ENCODE measurements at regions not wholly inside any gene's neighbourhood (a gene's known extent, or its start where the extent isn't known, plus 50 kb on each side); places are given as distances from the start of the nearest gene placed in this dataset.

GRCh38 chr5:1657161-1657741 is 133.5 kb upstream of the LPCAT1 start:
- Histone ChIP-seq H3K27me3 (peaks cover 26% of the 10 kb centered on the region), H3K4me1 (replicated peaks in 1 of 2) (no peaks in the 10 kb centered on the region), H3K4me3 (no peak overlapping the region), H3K9me3 (replicated peaks in 1 of 3) (no peaks in the 10 kb centered on the region), H3K36me3 (replicated peaks in 1 of 2) (no peaks in the 10 kb centered on the region), H3K27ac (no peak overlapping the region)
- WGBS, 4 donors: 75 to 86% (median 82%) methylated on average over 15 to 16 of the region's 16 CpGs
- TF ChIP-seq CTCF (IDR thresholded peaks at IDR 0.05): no peak
- no peak for TF ChIP-seq POLR2A (IDR thresholded peaks at IDR 0.05)
- intact Hi-C loops (cut with DNase I): no loop called here
- peak in 1 of 7 donors; percentile 29 for DNase-seq

GRCh38 chr5:1656271-1656975 is 132.7 kb upstream of the LPCAT1 start:
- intact Hi-C loops (cut with DNase I): no loop called here
- Histone ChIP-seq H3K4me1 (replicated peaks in 1 of 2) (no peaks in the 10 kb centered on the region), H3K27ac (no peak overlapping the region), H3K9me3 (replicated peaks in 1 of 3) (no peaks in the 10 kb centered on the region), H3K36me3 (replicated peaks in 1 of 2) (no peaks in the 10 kb centered on the region), H3K4me3 (no peak overlapping the region), H3K27me3 (peaks cover 29% of the 10 kb centered on the region)
- 75 to 88% (median 85%) methylated on average over 16 to 17 of the region's 17 CpGs for WGBS, 4 donors
- DNase-seq: peak in 2 of 7 donors; percentile 11 to 39
- no peak for TF ChIP-seq CTCF (IDR thresholded peaks at IDR 0.05)
- no peak for TF ChIP-seq POLR2A (IDR thresholded peaks at IDR 0.05)

- Histone ChIP-seq H3K27me3 (peaks cover 29% of the 10 kb centered on the region), H3K36me3 (replicated peaks in 1 of 2) (no peaks in the 10 kb centered on the region), H3K9me3 (replicated peaks in 1 of 3) (no peaks in the 10 kb centered on the region), H3K4me1 (replicated peaks in 1 of 2) (no peaks in the 10 kb centered on the region), H3K27ac (no peak overlapping the region), H3K4me3 (no peak overlapping the region)
- 83 to 94% (median 88%) methylated on average over 22 to 27 of the region's 27 CpGs for WGBS, 4 donors
- DNase-seq: peak in 1 of 7 donors; percentile 23
- intact Hi-C loops (cut with DNase I): no loop called here
- TF ChIP-seq POLR2A (IDR thresholded peaks at IDR 0.05) (no peak), CTCF (IDR thresholded peaks at IDR 0.05) (no peak)
These were observed 131.9 kb upstream of the LPCAT1 start for GRCh38 chr5:1655496-1656270.

- WGBS, 4 donors: 49 to 69% (median 66%) methylated on average over 5 to 13 of the region's 13 CpGs
- Histone ChIP-seq H3K9me3 (replicated peaks in 1 of 3) (no peaks in the 10 kb centered on the region), H3K27me3 (peaks cover 29% of the 10 kb centered on the region), H3K27ac (no peak overlapping the region), H3K4me3 (no peak overlapping the region), H3K36me3 (replicated peaks in 1 of 2) (no peaks in the 10 kb centered on the region), H3K4me1 (replicated peaks in 1 of 2) (no peaks in the 10 kb centered on the region)
- peak in 2 of 7 donors; percentile 12 to 38 for DNase-seq
- no peak for TF ChIP-seq CTCF (IDR thresholded peaks at IDR 0.05)
- TF ChIP-seq POLR2A (IDR thresholded peaks at IDR 0.05): no peak
- intact Hi-C loops (cut with DNase I): no loop called here
These were observed 131.2 kb upstream of the LPCAT1 start for GRCh38 chr5:1654786-1655495.

Data from adrenal gland (tissue), 9 donors.